Kidney glomerular epithelial cell (primary cell): ENCODE measurements at regions not wholly inside any gene's neighbourhood (a gene's known extent, or its start where the extent isn't known, plus 50 kb on each side); places are given as distances from the start of the nearest gene placed in this dataset.
A peak's percentile ranks its signal among the peaks of the same experiment; 100 is the strongest.

Source experiments
- DNase-seq: peaks from one replicate; lab custom pipeline; 2025; lab: John Stamatoyannopoulos, UW

DNA sequence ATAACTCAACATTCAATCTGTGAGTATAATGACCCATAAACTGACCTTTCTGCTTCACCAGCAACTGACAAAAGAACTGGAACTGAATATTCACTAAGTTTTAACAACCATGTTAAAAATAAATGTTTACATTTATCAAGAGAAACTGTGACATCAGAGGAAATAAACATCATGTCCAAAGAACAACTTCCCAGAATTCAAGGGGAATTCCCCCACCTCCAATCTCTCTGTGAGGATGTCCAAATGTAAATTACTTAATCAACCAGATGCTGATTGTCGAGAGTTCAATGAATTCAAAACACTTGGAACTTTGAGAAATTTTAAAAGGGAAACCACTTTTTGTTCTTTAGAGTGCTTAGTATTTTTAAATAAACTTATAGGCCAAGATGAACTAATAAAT is 365.6 kb upstream of the ADGRL2 start:
- no peak for DNase-seq

DNA sequence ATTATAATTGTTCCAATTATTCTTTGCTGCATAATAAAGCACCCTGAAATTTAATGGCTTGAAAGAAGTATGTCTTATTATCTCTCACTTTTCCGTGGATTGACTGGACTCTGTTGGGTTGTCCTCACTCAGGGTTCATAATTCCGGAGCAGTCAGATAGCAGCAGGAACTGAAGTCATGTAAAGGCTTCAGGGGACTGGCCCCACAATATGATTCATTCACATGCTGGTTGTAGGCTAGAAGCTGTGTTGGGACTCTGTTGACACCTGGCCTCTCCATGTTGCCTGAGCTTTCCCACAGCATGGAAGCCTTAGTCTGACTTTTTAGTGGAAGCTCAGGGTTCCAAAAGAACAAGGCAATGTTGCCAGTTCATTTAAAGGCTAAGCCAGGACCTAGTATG is 367.1 kb upstream of the ADGRL2 start:
- DNase-seq: no peak

DNA sequence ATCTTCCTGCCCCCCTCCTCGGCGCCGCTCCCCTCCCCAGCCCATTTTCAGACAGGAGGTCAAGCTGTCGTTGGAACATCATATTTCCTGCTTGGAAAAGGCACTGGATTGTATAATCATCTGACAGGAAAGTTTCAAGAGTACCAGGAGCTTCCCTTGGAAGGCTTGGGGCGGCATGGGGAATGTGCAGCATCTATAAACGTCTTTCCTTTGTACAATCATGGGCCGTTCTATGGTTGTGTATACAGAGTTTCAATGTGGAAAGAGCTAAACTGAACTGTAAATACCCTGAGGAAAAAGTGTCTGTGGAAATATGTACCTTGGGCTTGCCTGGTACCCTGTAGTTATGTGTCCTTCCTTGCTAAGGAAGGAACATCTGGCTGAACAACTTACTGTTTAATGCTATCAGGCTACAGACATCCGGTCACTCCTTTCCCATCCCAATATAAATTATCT is 368.1 kb upstream of the ADGRL2 start:
- DNase-seq: no peak

DNA sequence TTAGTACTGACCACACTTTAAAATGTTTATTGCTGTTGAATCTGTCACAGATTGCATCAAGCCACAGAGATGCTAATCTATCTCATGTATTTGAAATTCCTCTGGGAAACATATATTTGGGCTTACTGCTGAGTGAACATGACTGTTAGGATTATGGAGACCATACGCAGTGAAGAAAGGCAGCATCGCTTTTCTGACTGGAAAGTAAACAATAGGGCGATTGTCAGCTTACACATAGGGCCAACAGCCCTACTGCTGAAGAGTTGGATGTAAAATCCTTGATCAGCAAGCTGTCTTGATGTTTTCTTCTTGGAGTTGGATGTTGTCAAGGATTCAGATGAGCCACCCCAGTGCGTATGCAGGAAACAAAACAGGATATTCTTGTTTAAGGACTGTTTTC is 368.7 kb upstream of the ADGRL2 start:
- no peak for DNase-seq

DNA sequence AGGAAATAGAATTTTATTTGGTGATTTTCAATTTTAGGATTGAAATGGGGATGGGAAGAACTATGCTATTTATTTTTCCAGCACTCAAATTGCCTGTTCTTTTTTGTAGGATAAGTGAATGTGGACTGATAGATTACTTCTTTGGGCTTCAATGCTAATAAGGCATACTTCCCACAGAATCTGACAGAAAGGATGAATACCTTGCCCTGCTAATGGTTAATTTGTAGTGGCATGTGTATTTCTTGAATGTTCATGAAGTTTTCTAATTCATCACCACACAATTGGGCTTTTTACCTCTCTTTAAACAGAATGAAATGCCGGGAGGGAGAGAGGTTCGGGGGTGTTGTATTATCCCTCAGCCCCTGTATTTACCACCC is 369.1 kb upstream of the ADGRL2 start:
- no peak for DNase-seq

DNA sequence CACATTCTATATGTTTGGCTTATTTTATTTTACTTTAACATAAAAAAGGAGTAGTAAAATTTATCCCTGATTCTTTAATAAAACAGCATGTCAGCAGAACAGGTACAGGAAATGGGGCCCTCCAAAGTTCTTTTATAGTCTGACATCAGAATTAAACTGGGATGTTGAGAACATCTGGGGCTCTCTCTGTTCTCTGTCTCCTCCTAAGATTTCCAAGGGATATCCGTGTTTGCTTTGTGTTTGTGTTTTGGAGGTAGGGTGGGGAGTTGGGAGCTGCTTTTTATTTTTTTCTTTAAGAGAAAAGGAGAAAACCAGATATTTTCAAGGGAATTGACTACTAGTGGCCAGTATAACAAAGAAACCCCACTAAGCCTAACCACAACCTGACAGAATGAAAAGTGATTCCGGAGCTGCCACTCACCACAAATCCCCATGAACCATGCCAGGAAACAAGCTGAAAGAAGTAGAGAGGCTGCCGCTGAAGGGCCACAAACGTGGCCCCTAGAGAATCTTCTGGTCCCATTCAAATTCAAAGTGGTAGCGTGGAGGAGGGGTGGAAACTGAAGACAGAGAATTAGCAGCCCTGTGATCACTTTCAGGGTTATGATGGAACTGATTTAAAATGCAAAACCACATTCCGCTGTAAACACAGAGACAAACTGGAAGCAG is 369.6 kb upstream of the ADGRL2 start:
- DNase-seq: no peak

DNA sequence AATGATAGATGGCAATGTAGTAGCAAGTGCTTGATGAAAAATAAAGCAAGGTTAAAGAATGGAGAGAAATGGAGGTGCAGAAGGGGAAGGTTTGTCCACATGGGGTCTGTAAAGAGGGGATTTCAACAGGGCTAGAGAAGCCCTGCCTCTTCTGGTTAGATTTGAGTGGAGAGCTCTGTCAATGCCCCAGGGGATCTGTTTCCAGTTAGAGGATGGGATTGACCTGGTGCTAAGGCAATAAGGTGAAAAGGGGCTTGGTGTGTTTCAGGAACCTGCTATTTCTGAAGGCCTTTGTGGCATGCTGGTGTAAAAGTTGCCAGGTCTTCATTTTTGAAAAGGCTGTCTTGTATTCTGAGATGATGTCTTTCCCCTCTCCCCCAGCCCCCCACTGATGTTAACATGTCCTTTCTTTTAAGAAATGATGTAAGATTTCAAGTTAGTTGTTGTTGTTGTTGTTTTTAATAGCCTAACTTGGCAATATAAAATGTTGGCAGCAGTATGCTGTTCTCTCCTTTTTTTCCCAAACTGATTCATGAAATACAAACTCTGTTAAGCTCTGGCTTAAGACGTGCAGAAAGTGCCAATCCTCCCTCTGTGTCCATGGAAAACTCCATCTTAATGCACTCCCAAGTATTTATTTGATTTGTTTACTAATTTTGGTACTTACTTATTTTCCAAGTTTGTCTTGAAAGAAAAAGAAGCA is 370.3 kb upstream of the ADGRL2 start:
- no peak for DNase-seq

DNA sequence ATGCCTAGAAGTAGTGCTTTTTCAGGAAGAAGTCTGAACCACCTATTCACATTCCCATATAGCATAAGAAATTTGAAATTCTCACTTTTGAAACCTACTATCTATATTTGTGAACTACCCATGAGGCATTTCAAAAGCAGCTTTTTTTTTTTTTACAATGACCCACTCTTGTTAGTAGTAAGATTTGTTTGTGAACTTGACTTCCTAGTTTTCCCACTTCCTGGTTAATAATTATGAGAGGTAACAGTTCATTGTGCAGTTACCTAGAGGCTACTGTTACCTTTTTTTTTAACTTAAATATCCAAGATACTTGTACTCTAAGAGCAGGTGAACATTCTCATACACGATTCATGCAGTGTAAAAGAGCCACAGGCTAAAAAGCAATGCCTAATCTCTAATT is 371.7 kb upstream of the ADGRL2 start:
- DNase-seq: no peak

DNA sequence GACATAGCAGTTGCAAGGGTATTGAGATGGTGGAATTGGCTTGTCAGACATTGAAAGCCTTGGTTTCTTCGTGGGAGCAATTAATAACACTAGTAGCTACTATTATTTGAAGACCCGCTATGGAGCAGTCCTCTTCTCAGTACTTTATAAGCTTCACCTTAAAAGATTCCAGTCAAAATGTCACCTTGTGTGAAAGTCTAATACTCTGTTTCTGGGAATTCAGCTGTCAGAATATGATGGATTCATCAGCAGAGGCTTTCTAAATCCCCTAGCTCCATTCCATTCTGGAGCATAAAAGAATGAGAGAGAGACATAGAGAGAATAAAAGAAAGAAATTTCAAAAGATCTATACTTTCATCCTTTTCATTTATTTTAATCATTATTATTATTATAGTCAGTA is 375.9 kb upstream of the ADGRL2 start:
- DNase-seq: no peak

DNA sequence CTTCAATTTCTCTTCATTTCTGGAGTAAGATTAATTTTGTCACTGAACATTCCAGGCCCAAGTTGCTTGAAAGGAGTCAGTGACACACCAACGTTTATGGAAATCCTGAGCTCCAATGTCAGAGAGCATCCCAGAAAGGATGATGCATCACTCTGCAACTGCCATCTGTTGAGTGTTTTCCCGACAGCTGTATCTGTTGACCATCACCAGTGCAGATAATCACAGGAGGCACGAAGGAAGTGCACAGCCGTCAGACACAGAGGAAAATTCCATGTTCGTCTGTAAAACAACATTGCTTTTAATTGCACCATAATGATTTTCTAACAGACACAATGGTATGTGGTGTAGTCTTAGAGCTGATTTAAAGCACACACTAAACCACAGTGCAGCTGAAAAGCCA is 376.7 kb upstream of the ADGRL2 start:
- DNase-seq: no peak

DNA sequence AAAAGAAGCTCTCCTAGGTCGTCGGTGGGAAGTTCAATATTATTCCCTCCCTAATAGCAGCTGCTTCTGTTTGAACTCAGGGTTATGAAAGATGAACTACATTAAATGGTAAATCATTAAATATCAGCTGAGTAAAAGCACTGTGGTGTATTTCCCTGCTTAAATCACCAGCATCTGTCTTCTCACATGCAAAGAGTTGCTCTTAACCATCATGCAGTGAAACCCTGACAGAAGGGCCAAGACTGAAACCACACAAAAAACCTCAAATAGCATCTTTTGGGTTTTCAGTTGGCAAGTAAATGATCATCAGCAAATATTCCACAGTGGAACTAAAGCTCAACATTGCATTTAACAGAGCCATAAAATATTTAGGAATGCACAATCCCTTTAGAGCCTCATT is 380.0 kb upstream of the ADGRL2 start:
- DNase-seq: no peak

DNA sequence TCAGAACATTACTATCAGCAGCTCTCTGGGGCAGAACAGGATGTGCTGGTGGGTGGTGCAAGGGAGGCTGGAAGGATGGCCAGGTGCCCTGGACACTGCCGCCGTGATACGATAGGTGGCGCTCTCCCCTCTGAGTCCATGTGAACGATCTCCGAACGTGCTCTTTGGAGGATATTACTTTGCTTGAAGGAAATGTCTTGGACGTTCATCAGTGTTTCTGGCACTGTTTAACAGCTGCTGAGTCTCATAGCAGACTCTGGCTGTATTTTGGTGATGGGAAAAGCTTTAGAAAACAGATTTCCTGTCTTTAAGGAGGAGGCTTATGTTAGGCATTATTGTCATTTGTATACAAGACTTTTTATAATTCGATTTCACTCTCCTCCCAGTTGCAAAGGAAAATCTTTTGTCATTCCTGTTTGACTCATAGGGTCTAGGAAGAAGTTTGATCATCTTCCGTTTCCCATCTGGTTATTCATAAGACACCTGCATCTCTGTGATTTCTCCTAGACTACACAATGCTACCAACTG is 386.2 kb upstream of the ADGRL2 start:
- peak; percentile 18 for DNase-seq

DNA sequence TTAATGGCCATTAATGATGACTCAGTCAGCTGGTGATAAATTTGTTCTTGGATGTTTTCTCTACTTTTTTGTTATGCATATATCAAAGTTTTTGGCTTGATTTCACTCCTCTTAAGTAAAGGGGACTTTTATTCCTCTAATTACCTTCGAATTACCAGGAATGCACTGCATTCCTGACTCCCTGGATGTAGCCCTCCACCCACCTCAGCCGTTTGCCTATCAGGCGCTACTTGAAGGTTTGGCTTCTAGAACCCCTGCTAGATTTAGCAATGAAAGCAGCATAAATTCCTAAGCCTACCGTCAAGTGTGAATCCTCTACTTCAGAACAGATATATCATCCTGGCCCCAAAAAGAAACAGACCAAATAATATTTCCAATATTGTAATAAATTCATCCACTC is 387.8 kb upstream of the ADGRL2 start:
- no peak for DNase-seq

DNA sequence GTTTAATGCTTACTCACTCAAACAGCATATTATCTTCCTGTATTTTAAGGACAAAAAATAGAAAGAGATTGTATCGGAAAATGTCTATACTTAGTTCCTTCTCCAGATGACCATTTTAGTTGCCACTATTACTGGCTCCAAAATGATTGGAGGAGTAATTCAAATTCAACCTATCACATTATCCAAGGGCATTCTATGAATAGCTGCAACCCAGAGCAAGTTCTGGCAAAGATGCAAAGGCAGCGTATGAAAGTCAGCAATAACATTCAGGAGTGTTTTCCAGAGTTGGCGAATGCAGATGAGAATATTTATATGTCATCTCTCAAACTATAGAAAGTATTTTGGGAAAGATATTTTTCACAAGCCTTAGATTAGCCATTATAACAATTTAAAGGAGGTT is 389.8 kb upstream of the ADGRL2 start:
- DNase-seq: no peak

DNA sequence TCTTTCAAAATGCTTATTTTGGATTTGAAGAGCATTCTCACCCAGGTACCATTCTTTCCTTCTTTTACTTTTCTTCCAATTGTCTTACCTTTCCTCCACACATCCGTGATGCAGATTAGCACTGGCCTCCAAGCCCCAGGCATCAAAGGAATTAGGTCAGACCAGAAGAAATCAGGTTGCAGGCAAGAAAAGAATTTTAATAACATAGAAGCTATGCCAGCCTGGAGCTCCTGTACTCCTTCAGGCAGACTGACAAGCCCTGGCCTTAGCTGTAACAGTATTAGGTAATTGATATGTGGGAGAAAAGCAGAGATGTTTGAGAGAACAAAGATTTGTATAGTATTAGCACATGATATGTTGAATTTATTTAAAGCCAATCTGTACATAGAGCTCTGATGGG is 390.4 kb upstream of the ADGRL2 start:
- no peak for DNase-seq

DNA sequence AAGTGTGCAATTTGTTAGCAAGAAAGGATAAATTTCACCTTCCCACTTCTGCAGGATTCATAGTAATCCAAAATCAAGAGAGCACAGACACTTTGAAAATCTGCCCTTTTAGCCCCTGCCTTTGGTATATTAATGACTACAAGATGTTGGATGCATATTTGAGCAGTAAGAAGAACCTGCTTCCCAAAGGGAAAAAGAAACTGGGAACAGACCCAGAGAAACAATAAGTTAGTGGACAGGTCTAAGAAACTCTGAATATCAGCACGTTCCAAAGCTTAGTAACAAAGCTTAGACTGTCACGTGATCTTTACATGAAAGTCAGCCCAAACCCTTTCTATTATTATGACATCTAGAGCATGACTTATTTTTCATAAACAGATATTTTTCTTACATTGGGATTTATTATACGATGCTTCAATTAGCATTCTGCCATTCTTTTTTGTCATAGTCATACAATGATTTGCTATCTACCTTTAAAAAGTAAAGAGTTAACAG is 390.9 kb upstream of the ADGRL2 start:
- no peak for DNase-seq

DNA sequence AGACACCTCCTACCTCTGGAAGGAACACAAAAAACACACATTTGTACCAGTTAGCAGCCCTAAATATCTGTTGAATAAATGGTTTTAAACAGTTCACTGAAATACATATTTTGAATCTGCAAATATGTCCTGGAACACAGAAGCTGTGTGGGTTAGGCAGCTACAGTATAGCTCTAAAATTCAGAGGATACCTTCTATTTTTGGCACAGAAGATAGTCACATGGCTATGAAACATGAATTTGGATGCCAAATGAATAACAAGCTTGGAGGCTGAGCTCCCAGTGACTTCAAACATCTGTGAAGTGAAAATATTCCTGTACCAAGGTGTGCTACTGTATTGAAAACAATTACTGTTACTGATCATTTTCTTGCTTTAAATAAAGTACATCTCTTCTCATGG is 391.5 kb upstream of the ADGRL2 start:
- DNase-seq: no peak

DNA sequence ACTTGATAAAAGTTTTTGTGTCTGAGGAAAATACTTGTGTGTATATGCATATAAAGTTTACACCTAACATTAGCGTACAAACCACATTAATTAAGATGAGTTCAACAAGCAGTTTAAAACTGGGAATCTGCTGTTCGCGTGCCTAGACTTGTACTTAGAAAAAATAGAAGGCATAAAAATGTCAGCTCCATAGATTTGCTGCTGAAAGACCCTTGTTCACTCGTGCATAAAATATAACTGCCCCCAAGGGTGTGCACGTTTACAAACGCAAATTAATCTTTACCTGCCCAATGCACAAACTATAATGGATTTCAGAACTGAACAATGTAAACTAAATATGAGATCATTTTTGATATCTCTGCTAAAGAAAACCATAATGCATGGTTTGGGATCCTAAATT is 392.3 kb upstream of the ADGRL2 start:
- DNase-seq: no peak

DNA sequence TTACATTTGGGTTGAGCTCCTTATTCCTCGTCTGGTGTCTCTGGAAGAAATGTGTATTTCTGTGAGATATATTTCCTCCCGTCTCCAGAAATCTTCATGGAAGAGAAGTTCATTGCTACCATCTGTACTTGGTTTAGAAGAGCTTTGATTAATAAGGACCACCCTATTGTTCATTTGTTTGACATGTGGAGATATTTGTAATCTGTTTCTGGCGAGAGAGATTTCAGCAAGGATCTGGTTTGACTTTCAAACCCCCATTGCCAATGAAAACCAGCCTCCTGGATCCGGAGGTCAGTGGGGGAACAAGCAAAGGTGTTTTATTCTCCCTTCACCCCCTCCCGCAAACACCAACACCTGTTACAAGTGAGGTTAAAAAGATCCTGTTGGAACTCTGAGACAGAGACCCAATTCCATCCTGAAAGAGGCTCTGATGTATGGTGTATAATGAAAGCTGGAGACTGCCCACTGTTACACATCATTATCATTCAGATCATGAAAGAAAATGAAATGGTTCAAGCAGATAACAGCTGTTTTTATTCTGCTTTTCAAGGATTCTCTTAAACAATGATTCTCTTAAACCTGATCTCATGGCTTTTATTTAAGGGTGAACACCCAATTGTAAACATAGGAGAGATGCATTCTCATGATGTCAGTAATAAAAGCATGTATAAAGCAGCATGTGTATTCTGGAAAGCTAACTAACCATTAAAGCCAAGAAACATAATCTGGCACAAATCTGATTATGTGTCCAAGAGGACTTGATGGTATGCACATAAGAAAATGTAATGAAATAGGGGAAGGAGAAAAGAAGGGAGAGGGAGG is 393.5 kb upstream of the ADGRL2 start:
- no peak for DNase-seq

DNA sequence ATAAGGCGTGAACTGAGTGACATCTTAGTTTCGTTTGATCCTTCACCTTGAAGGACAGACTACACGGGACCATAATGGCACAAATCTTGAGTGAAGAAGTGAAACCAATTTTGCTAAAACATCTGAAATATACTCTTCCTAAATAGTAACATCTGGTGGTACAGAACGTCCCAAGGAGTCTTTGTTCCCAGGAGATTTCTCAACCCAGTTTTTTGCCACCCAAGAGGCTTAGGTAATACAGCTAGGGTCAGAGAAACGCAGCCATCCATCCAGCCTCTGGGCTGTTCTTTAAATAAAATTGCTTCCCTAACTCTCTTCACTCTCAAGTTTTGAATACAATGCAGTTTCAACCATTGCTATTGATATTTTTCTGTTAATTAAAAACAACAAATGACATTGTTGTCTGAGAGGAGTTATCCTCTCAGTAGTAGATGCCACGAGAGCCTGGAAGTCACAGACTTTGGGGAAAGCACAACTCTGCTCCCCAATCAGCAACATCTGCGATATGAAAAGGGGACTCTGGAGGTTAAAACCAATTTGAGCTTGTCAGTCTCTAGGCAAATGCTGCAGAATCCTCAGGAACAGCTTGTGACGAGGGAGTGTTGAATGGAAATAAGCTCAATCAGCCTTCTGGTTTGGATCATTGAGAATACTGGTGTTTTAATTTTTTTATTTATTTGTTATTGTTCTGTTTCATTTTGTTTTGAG is 394.3 kb upstream of the ADGRL2 start:
- DNase-seq: no peak

DNA sequence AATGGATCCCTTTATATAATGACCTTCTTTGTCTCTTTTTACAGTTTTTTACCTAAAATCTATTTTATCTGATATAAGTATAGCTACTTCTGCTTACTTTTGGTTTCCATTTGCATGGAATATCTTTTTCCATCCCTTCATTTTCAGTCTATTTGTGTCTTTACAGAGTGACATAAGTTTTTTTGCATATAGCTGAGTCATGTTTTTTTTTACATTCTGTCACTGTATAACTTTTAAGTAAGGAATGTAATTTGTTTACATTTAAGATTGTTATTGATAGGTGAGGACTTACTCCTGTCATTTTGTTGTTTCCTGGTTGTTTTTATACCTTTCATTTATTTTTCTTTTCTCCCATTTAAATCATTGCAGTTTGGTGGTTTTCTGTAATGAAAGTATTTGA is 402.7 kb upstream of the ADGRL2 start:
- no peak for DNase-seq
